Thyroid gland (tissue), 4 donors: ENCODE measurements at regions not wholly inside any gene's neighbourhood (a gene's known extent, or its start where the extent isn't known, plus 50 kb on each side); places are given as distances from the start of the nearest gene placed in this dataset.

ENCODE experiments used
- POLR2A ChIP-seq, 2 donors: fragments of 450-650 bp; IDR thresholded peaks; one replicate each; pipeline ENCODE4 v1.6.1; 2017; ENCODE audit warnings: antibody characterized with exemption in 2 of 2, mild to moderate bottlenecking in 2 of 2, moderate library complexity in 1 of 2
- TF ChIP-seq, protein P1 (sequence below), 6 experiments: fragments of 200-600 bp in 3 of 6; fragments of 450-650 bp in 3 of 6; sonication (generic) in 3 of 6; IDR thresholded peaks; one replicate each; pipeline ENCODE4 v1.5.1; 2016 to 2019; ENCODE audit warnings: antibody characterized with exemption in 6 of 6, mild to moderate bottlenecking in 2 of 6, inconsistent platforms in 1 of 6, moderate library complexity in 1 of 6

DNA sequence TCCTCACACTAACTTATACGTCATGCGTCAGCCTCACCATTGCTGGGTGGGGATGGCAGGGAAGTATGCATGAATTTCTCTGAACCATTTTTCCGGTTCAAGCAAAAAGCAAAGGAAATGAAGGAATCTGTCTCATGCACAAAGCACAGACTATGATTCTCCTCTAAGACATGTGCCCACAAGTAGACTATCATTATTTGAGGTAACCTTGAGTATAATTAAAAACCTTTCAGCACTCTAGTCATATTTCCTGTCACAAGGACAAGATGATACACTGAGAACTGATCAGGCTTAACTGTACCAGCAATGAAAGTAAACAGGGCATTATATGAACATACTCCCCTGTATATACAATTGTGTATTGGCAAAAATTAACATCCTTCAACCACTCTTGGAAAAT, 56.7 kb upstream of the TSC22D2 start:
- TF ChIP-seq, protein P1, sequence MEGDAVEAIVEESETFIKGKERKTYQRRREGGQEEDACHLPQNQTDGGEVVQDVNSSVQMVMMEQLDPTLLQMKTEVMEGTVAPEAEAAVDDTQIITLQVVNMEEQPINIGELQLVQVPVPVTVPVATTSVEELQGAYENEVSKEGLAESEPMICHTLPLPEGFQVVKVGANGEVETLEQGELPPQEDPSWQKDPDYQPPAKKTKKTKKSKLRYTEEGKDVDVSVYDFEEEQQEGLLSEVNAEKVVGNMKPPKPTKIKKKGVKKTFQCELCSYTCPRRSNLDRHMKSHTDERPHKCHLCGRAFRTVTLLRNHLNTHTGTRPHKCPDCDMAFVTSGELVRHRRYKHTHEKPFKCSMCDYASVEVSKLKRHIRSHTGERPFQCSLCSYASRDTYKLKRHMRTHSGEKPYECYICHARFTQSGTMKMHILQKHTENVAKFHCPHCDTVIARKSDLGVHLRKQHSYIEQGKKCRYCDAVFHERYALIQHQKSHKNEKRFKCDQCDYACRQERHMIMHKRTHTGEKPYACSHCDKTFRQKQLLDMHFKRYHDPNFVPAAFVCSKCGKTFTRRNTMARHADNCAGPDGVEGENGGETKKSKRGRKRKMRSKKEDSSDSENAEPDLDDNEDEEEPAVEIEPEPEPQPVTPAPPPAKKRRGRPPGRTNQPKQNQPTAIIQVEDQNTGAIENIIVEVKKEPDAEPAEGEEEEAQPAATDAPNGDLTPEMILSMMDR (IDR thresholded peaks at IDR 0.05), result no peak
- no peak for TF ChIP-seq POLR2A (IDR thresholded peaks at IDR 0.05)
